ENCODE measurements at regions not wholly inside any gene's neighbourhood (a gene's known extent, or its start where the extent isn't known, plus 50 kb on each side); places are given as distances from the start of the nearest gene placed in this dataset.
A peak's percentile ranks its signal among the peaks of the same experiment; 100 is the strongest.

DNA sequence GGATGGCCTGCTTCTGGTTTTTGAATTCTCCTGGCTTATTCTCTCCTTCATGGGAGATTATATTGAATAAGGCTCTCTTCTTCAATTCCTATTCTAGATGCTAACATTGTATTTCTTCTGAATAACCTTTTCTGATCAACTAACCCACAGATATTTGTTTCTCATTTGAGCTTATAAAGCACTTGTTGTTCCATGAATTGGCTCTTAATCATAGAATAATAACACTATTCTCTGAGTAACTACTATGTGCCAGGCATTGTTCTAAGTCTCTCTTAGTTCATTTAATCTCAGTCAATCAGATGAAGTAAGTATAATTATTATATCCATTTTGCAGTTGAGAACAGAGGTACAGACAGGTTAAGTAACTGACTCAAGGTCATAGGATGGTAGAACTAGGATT lies 136.3 kb upstream of the MLIP start:
- DNase-seq = no peak

GRCh38 chr6:53975941-53976615 lies 135.2 kb upstream of the MLIP start:
- no peak for DNase-seq

DNA sequence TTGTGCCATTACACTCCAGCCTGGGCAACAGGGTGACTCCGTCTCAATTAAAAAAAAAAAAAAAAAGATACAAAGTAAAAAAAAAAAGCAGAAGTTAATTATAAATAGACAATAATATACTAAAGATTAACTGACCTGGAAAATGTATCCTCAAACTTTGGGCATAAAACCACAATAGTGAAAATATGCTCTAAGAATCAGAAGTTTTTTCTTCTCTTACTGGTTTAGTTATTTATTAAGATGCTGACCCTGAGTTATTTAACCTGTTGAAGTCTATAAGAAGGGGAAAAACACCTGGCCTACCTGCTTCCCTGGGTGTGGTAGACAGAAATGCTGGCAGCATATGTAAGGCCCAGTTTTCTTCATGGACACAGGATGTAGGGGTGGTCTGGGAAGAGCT lies 133.7 kb upstream of the MLIP start:
- no peak for DNase-seq

- peak; percentile 80 for DNase-seq
Measured at GRCh38 chr6:53979468-53980067, 131.7 kb upstream of the MLIP start.

- no peak for DNase-seq
Measured at GRCh38 chr6:53982366-53983050, 128.7 kb upstream of the MLIP start.

DNA sequence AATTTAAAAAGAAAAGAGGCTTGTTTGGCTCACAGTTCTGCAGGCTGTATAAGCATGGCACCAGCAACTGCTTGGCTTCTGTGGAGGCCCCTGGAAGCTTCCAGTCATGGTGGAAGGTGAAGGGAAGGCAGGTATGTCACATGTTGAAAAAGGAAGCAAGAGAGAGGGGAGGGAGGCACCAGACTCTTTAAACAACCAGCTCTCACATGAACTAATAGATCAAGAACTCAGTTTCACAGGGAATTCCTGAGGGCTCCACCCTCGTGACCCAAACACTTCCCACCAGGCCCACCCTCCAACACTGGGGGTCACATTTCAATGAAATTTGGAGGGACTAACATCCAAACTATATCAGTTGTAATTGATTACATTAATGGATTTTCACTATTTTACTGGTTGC lies 127.9 kb upstream of the MLIP start:
- DNase-seq = no peak

DNA sequence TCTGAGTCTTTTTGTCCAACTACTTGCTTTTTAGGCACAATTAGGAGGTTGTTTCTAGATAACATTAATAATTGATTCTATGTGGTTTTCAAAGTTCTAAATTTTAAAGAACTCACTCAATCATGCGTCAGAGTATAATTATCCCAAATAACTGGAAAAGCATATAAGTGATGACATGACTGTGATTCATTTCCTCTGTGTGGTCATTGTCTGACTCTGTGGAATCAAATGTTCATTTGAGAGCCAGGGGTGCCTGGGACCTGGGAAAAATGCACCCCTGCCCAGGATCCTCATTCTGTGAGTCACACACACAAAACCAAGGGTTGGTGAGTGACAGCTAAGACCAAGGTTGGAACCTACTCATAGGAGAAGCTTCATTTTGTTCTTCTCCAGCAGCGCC lies 127.1 kb upstream of the MLIP start:
- no peak for DNase-seq

DNA sequence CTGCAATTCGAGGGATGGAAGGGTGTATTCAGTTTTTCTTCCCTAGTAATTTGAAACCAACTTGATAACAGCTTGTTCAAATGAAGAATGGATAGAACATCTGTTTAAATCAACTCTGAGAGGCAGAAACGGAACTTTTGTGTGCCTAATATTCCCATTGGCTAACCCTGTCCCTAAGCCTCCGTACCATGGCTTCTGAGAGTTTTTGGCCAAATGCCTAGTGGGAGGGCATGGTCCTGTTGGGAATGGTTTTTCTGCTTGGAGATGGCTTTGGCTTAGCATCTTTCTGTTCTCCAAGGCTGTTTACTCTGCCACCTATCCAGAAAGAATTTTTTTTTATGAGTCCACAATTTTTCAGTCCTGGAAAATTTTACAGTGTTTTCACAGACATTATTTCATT lies 126.7 kb upstream of the MLIP start:
- no peak for DNase-seq

- DNase-seq = no peak
Measured at GRCh38 chr6:53985366-53985765, 125.9 kb upstream of the MLIP start.

DNA sequence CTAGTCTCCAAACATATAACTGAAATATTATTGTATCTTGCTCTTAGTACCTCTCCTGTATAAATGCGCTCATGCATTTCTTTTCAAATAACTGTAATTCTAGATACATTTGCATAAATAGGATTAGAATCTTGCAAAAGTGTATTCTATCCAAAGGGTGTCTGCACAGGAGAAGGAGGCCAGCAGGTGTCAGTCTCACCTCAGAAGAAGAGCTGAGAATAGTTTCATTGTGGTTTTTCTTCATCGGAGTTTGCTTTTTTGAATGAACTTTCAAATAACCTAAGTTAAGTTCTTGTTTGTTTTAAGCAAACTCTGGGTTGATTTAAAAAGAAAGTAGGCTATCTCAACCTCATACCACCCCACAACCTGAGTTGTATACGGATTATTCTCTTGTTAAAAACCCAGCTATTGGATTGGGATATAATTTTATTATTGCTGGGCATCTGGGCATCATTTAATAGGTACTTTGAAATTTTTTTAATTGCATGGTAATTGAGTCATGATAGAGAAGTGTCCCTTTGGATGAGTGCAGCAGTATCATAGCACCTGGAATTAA lies 125.0 kb upstream of the MLIP start:
- peak; percentile 77 for DNase-seq

GRCh38 chr6:53986721-53987521 lies 124.3 kb upstream of the MLIP start:
- no peak for DNase-seq

GRCh38 chr6:53987522-53987888 lies 123.7 kb upstream of the MLIP start:
- no peak for DNase-seq

- no peak for DNase-seq
Measured at GRCh38 chr6:53989504-53989903, 121.7 kb upstream of the MLIP start.

DNA sequence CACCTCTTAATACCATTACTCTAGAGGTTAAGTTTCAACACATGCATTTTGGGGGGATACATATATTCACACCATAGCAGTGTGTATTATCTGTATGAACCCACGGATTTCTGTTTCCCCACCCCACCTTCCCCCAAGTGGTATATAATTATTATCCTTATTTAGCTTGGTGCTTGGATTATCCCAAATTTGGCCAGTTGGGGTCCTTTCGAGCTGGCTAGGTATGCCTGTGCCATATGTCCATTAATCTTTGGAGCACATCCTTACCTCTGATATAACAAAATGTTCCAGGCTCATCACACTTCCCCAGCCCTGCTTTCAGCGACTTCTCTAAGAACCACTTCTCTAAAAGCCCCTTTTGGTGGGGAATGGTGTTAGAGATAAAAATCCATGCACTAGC lies 118.7 kb upstream of the MLIP start:
- peak; percentile 30 for DNase-seq

GRCh38 chr6:53994201-53994600 lies 117.0 kb upstream of the MLIP start:
- DNase-seq = no peak

- DNase-seq = no peak
Measured at GRCh38 chr6:53995935-53996334, 115.3 kb upstream of the MLIP start.

DNA sequence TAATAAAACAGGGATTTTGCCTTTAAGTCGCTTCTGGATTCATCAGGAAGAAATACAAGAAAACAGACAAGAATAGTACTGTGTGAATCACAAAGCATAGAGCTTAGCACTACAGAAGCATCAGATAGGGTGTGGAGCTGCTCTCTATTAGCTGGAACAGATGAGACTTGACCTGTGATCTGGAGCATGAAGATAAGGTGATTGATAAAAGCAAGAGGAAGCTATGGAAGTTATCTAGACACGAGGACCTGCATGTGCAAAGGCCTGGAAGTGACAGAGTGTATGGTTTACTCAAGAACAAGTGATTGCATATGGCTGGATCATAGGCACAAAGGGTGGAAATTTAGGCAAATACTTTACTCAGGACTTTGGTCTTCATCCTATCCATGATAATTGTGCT lies 112.9 kb upstream of the MLIP start:
- peak; percentile 81 for DNase-seq

- DNase-seq = no peak
Measured at GRCh38 chr6:53999088-53999755, 112.0 kb upstream of the MLIP start.

GRCh38 chr6:54002116-54002515 lies 109.1 kb upstream of the MLIP start:
- DNase-seq = no peak

DNA sequence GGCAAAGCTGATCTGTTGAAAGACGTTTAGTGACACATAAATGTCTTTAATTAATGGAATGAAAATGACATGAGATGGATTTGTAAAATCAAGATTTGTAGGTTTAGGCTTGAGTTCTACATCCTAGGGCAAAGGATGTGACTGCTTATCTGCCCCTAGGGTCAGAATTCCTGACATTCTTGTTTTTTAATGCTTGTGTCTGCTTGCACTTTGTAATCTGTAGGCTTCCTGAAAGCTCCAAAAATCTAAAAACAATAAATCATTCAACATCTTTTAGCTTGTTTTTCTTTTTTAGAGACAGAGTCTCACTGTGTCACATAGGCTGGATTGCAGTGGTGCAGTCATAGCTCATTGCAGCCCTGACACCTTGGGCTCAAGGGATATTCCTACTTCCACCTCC lies 107.9 kb upstream of the MLIP start:
- no peak for DNase-seq

DNA sequence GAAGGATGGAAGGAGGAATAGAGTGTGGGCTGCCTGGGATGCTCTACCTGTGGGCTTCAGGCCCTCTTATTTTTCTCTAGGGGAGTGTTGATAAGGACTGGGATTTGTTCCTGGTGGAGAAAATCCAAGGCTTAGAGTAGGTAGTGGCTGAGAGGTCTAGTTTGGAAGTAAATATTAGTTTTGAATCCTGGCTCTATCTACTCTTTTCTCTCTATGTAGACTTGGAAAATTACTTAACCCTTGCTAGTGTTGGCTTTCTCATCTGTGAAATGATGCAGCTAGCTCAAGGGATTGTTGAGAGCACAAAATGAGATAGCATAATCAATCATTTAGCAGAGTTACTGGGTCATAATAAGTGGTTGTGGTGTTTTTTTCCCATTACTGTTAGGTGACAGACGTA lies 102.7 kb upstream of the MLIP start:
- no peak for DNase-seq

GRCh38 chr6:54009052-54009654 lies 102.1 kb upstream of the MLIP start:
- DNase-seq = no peak

Data from OCI-M1 (cell line).